Skeletal muscle tissue (tissue), 3 donors: ENCODE measurements at regions not wholly inside any gene's neighbourhood (a gene's known extent, or its start where the extent isn't known, plus 50 kb on each side); places are given as distances from the start of the nearest gene placed in this dataset.
"Not testable (repeated sequence)": the region's sequence is repeated elsewhere in the genome, so short reads cannot be mapped to it uniquely, and the experiment has no call there.

ENCODE experiments used
- H3K27ac ChIP-seq: one replicate; pipeline ENCODE4 v1.7.0; 2013; ENCODE audit warnings: mild to moderate bottlenecking, low read depth, low read length, inconsistent platforms
- H3K27me3 ChIP-seq, 3 donors: one replicate each; pipeline ENCODE4 v1.7.0; 2013; ENCODE audit warnings: low read length in 3 of 3; ENCODE audit not compliant: control insufficient read depth in 3 of 3, insufficient read depth in 3 of 3
- H3K36me3 ChIP-seq, 3 donors: one replicate each; pipeline ENCODE4 v1.7.0; 2013; ENCODE audit warnings: low read length in 3 of 3; ENCODE audit not compliant: control insufficient read depth in 3 of 3, insufficient read depth in 3 of 3
- H3K4me1 ChIP-seq, 3 donors: one replicate each; pipeline ENCODE4 v1.7.0; 2013; ENCODE audit warnings: low read length in 3 of 3, mild to moderate bottlenecking in 3 of 3; ENCODE audit not compliant: control insufficient read depth in 3 of 3, insufficient read depth in 3 of 3
- H3K4me3 ChIP-seq, 3 donors: one replicate each; pipeline ENCODE4 v1.7.0; 2013; ENCODE audit warnings: low read length in 3 of 3
- H3K9ac ChIP-seq, 3 donors: one replicate each; pipeline ENCODE4 v1.7.0; 2013; ENCODE audit warnings: low read length in 3 of 3, mild to moderate bottlenecking in 3 of 3, moderate library complexity in 2 of 3, low read depth in 1 of 3
- H3K9me3 ChIP-seq, 3 donors: one replicate each; pipeline ENCODE4 v1.7.0; 2013; ENCODE audit warnings: low read length in 3 of 3; ENCODE audit not compliant: control insufficient read depth in 3 of 3
- donor health status: Osteomylitis.

GRCh38 chr4:154035341-154035740, 246.5 kb upstream of the SFRP2 start:
- Histone ChIP-seq H3K9ac (no peak overlapping the region), H3K4me1 (no peaks in the 10 kb centered on the region), H3K27me3 (no peaks in the 10 kb centered on the region), H3K36me3 (no peaks in the 10 kb centered on the region), H3K9me3 (no peaks in the 10 kb centered on the region), H3K4me3 (no peak overlapping the region), H3K27ac (no peak overlapping the region)

- no peaks in the 10 kb centered on the region for H3K36me3 ChIP-seq
These were observed 245.0 kb upstream of the SFRP2 start for GRCh38 chr4:154033921-154034320.

GRCh38 chr4:154032914-154033313, 244.0 kb upstream of the SFRP2 start:
- Histone ChIP-seq H3K4me3 (no peak overlapping the region), H3K4me1 (no peaks in the 10 kb centered on the region), H3K27me3 (no peaks in the 10 kb centered on the region), H3K9me3 (no peaks in the 10 kb centered on the region), H3K27ac (no peak overlapping the region), H3K9ac (no peak overlapping the region), H3K36me3 (no peaks in the 10 kb centered on the region)

More at GRCh38 chr4:154033921-154034320, 245.0 kb upstream of the SFRP2 start:
- no peaks in the 10 kb centered on the region for H3K27me3 ChIP-seq
- H3K9me3 ChIP-seq: no peaks in the 10 kb centered on the region
- no peak overlapping the region for H3K27ac ChIP-seq
- H3K4me1 ChIP-seq: no peaks in the 10 kb centered on the region
- H3K9ac ChIP-seq: no peak overlapping the region
- no peak overlapping the region for H3K4me3 ChIP-seq

- Histone ChIP-seq H3K9ac (no peak overlapping the region), H3K27me3 (no peaks in the 10 kb centered on the region), H3K27ac (no peak overlapping the region), H3K4me1 (no peaks in the 10 kb centered on the region), H3K9me3 (no peaks in the 10 kb centered on the region), H3K36me3 (no peaks in the 10 kb centered on the region), H3K4me3 (no peak overlapping the region)
These were observed 241.9 kb upstream of the SFRP2 start for GRCh38 chr4:154030746-154031145.

- Histone ChIP-seq H3K4me3 (no peak overlapping the region), H3K27me3 (no peaks in the 10 kb centered on the region), H3K9ac (no peak overlapping the region), H3K27ac (no peak overlapping the region), H3K4me1 (no peaks in the 10 kb centered on the region), H3K9me3 (no peaks in the 10 kb centered on the region), H3K36me3 (no peaks in the 10 kb centered on the region)
These were observed 241.3 kb upstream of the SFRP2 start for GRCh38 chr4:154030152-154030551.

- no peak overlapping the region for H3K27ac ChIP-seq
These were observed 240.3 kb upstream of the SFRP2 start for GRCh38 chr4:154029171-154029570.

GRCh38 chr4:154025110-154025509, 236.2 kb upstream of the SFRP2 start:
- H3K9me3 ChIP-seq: peaks cover 0 to 3% (median 0%) of the 10 kb centered on the region in 3 donors
- no peak overlapping the region for H3K4me3 ChIP-seq
- H3K27me3 ChIP-seq: no peaks in the 10 kb centered on the region
- H3K4me1 ChIP-seq: no peaks in the 10 kb centered on the region
- no peaks in the 10 kb centered on the region for H3K36me3 ChIP-seq
- no peak overlapping the region for H3K27ac ChIP-seq
- no peak overlapping the region for H3K9ac ChIP-seq

More at GRCh38 chr4:154029171-154029570, 240.3 kb upstream of the SFRP2 start:
- Histone ChIP-seq H3K36me3 (no peaks in the 10 kb centered on the region), H3K9ac (no peak overlapping the region), H3K9me3 (no peaks in the 10 kb centered on the region), H3K27me3 (no peaks in the 10 kb centered on the region), H3K4me3 (no peak overlapping the region), H3K4me1 (no peaks in the 10 kb centered on the region)

GRCh38 chr4:154024097-154024694, 235.3 kb upstream of the SFRP2 start:
- Histone ChIP-seq H3K36me3 (no peaks in the 10 kb centered on the region), H3K4me3 (no peak overlapping the region), H3K9me3 (peaks cover 0 to 3% (median 0%) of the 10 kb centered on the region in 3 donors), H3K4me1 (no peaks in the 10 kb centered on the region), H3K9ac (no peak overlapping the region), H3K27me3 (no peaks in the 10 kb centered on the region), H3K27ac (no peak overlapping the region)

- H3K27me3 ChIP-seq, H3K4me3 ChIP-seq, H3K36me3 ChIP-seq, H3K27ac ChIP-seq, H3K9me3 ChIP-seq, H3K9ac ChIP-seq, H3K4me1 ChIP-seq: not testable (repeated sequence)
These were observed 234.8 kb upstream of the SFRP2 start for GRCh38 chr4:154023671-154024070.

GRCh38 chr4:154019811-154020210, 230.9 kb upstream of the SFRP2 start:
- Histone ChIP-seq H3K4me1 (no peaks in the 10 kb centered on the region), H3K9ac (no peak overlapping the region), H3K27ac (no peak overlapping the region), H3K9me3 (peaks cover 0 to 3% (median 0%) of the 10 kb centered on the region in 3 donors), H3K4me3 (no peak overlapping the region), H3K36me3 (no peaks in the 10 kb centered on the region), H3K27me3 (no peaks in the 10 kb centered on the region)
